ENCODE measurements at regions not wholly inside any gene's neighbourhood (a gene's known extent, or its start where the extent isn't known, plus 50 kb on each side); places are given as distances from the start of the nearest gene placed in this dataset.
A peak's percentile ranks its signal among the peaks of the same experiment; 100 is the strongest.

- TF ChIP-seq, protein P1, sequence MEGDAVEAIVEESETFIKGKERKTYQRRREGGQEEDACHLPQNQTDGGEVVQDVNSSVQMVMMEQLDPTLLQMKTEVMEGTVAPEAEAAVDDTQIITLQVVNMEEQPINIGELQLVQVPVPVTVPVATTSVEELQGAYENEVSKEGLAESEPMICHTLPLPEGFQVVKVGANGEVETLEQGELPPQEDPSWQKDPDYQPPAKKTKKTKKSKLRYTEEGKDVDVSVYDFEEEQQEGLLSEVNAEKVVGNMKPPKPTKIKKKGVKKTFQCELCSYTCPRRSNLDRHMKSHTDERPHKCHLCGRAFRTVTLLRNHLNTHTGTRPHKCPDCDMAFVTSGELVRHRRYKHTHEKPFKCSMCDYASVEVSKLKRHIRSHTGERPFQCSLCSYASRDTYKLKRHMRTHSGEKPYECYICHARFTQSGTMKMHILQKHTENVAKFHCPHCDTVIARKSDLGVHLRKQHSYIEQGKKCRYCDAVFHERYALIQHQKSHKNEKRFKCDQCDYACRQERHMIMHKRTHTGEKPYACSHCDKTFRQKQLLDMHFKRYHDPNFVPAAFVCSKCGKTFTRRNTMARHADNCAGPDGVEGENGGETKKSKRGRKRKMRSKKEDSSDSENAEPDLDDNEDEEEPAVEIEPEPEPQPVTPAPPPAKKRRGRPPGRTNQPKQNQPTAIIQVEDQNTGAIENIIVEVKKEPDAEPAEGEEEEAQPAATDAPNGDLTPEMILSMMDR (IDR thresholded peaks at IDR 0.05; ENCODE audit: insufficient read depth, low read length) = no peak
- peak; percentile 70 for DNase-seq (ENCODE audit: low read depth)
- H3K4me3 ChIP-seq (ENCODE audit: low read depth, low read length) = no peak overlapping the region
Observed at GRCh38 chr7:13560441-13560840, 429.0 kb downstream of the ETV1 start.

GRCh38 chr7:13563257-13563656 is 426.2 kb downstream of the ETV1 start:
- no peak overlapping the region for H3K4me3 ChIP-seq (ENCODE audit: low read depth, low read length)
- TF ChIP-seq, protein P1 (IDR thresholded peaks at IDR 0.05; ENCODE audit: insufficient read depth, low read length) = no peak
- DNase-seq (ENCODE audit: low read depth) = no peak

DNA sequence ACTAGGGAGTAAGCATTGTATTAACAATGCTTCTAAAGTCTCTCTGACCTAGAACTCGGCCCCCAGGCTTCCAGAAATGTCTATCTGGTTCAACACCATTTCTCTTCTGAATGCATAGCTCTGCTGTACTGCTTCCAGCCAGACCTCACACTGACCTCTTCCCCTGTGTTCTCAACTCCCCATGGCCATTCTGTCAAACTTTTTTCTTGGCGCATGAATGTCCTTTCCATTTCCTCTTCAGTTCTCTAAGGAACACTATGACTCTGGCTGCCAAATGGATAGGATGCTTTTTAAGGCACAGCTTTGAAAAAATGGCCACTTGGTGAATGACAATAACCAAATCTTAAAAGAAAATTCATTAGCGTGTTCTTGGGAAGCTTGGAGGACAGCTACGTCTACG is 425.8 kb downstream of the ETV1 start:
- H3K4me3 ChIP-seq (ENCODE audit: low read depth, low read length) = no peak overlapping the region
- TF ChIP-seq, protein P1 (IDR thresholded peaks at IDR 0.05; ENCODE audit: insufficient read depth, low read length) = no peak
- no peak for DNase-seq (ENCODE audit: low read depth)

DNA sequence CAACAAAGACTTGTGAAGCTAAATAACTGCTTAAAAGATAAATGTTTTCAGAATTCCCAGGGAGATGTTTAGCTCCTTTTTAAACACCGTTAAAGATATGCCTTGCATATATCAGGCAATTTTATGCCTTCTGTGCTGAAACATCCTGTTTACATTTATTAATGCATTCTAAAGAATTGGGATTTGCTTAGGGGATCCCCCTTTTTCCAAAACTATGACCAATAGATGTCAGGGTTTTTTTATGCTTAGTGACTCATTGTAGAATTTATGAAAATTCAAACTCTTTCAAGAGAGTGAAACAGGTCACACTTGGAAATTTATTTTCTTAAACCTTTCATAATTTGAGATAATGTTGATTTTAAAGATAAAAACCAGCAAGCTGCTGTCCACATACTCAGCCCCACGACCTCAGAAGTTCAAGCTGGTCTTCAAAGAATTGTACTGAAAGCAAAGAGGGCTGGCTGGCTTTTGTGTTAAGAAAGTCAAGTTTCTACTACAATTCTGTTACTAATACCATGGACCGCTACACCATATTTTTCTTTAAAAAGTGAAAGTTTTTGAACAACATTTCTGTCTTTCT is 411.8 kb downstream of the ETV1 start:
- no peak overlapping the region for H3K4me3 ChIP-seq (ENCODE audit: low read depth, low read length)
- DNase-seq (ENCODE audit: low read depth) = no peak

DNA sequence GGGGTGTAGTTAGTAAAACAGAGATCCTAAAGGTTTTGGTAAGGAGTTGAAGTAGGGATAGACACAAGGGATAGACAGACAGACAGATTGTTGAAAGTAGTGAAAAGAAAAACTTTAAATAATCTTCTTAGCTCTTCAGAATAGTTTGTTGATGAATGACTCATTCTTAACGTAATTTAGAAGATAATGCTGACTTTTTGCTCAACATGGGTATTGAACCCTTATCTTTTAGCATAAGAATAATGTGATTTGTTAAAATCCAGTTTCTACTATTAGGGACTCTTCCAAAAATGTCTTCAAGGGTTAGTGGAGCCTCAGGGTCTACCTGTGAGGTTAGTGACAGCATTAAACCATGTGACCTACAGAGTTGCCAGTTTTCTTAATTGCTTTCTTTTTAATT is 411.2 kb downstream of the ETV1 start:
- no peak for DNase-seq (ENCODE audit: low read depth)
- no peak overlapping the region for H3K4me3 ChIP-seq (ENCODE audit: low read depth, low read length)
- TF ChIP-seq, protein P1 (IDR thresholded peaks at IDR 0.05; ENCODE audit: insufficient read depth, low read length) = no peak

More for the DNA sequence above, 411.8 kb downstream of the ETV1 start:
- TF ChIP-seq, protein P1 (IDR thresholded peaks at IDR 0.05; ENCODE audit: insufficient read depth, low read length) = no peak

DNA sequence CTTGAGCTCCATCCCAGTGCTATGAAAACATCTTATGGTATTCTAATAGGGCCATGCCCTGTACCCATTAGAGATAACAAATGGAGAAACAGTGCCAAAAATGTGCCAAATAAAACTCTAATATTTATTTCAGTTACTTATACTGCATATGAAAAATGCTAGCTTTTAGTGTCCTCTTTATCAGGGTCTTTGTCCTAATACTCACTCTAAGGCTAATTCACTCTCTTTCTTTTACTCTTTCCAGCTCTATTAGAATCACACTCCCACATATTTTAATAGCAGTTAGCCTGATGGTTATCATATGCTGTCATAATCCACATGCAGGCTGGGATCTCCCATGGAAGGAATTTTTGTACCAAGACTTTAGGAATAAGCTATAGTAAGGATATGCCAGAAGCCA is 408.4 kb downstream of the ETV1 start:
- DNase-seq (ENCODE audit: low read depth) = no peak
- no peak overlapping the region for H3K4me3 ChIP-seq (ENCODE audit: low read depth, low read length)
- TF ChIP-seq, protein P1 (IDR thresholded peaks at IDR 0.05; ENCODE audit: insufficient read depth, low read length) = no peak

DNA sequence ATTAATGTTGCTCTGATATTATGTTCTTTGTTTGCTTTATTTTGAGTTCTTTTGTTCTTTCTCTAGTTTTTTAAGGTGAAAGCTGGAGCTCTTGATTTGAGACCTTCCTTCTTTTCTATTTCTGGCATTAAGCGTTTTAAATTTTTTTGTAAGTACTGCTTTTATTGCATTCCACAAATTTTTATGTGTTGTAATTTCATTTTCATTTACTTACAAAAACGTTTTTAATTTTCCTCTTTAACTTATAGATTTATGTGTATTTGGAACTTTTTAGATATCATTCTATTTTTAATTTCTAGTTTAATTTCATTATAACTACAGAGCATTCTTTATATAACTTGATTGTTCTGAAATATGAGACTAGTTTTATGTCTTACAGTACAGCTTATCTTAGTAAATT is 395.6 kb downstream of the ETV1 start:
- TF ChIP-seq, protein P1 (IDR thresholded peaks at IDR 0.05; ENCODE audit: insufficient read depth, low read length) = no peak
- no peak overlapping the region for H3K4me3 ChIP-seq (ENCODE audit: low read depth, low read length)
- DNase-seq (ENCODE audit: low read depth) = no peak
